AG10803 (cell line): ENCODE measurements at regions not wholly inside any gene's neighbourhood (a gene's known extent, or its start where the extent isn't known, plus 50 kb on each side); places are given as distances from the start of the nearest gene placed in this dataset.

Experiments
- DNase-seq: peaks from one replicate; pipeline ENCODE4 v3.0.0; 2010; ENCODE audit warnings: low read depth
- H3K4me3 ChIP-seq: 2 replicates; pipeline ENCODE4 v1.5.1; 2011; ENCODE audit warnings: mild to moderate bottlenecking, low read length, control low read depth
- TF ChIP-seq, protein P1 (sequence below): conservative IDR thresholded peaks from 2 replicates; pipeline ENCODE4 v1.5.1; 2011; ENCODE audit warnings: mild to moderate bottlenecking, low read length, control low read depth, inconsistent platforms

DNA sequence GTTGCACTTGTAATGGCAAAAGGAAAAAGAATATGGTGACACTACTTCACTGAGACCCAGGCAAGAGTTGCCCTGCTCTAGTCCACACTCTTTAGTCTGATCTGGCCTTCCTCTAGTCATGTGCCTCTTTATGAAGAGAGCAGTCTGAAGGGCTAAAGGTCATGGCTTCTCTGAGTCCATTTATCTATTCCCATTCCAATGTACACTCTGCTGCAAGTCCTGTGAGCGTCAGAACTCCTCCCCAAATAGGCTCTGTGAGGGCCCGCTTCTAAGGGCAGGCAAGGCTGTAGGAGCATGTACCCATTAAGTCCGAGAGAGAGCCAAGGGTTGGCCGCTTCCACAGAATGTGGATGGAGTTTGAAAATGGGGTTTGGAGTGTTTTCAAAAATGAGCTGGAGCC lies 209.3 kb downstream of the AHR start:
- no peak overlapping the region for H3K4me3 ChIP-seq
- TF ChIP-seq, protein P1, sequence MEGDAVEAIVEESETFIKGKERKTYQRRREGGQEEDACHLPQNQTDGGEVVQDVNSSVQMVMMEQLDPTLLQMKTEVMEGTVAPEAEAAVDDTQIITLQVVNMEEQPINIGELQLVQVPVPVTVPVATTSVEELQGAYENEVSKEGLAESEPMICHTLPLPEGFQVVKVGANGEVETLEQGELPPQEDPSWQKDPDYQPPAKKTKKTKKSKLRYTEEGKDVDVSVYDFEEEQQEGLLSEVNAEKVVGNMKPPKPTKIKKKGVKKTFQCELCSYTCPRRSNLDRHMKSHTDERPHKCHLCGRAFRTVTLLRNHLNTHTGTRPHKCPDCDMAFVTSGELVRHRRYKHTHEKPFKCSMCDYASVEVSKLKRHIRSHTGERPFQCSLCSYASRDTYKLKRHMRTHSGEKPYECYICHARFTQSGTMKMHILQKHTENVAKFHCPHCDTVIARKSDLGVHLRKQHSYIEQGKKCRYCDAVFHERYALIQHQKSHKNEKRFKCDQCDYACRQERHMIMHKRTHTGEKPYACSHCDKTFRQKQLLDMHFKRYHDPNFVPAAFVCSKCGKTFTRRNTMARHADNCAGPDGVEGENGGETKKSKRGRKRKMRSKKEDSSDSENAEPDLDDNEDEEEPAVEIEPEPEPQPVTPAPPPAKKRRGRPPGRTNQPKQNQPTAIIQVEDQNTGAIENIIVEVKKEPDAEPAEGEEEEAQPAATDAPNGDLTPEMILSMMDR, result no peak
- no peak for DNase-seq

DNA sequence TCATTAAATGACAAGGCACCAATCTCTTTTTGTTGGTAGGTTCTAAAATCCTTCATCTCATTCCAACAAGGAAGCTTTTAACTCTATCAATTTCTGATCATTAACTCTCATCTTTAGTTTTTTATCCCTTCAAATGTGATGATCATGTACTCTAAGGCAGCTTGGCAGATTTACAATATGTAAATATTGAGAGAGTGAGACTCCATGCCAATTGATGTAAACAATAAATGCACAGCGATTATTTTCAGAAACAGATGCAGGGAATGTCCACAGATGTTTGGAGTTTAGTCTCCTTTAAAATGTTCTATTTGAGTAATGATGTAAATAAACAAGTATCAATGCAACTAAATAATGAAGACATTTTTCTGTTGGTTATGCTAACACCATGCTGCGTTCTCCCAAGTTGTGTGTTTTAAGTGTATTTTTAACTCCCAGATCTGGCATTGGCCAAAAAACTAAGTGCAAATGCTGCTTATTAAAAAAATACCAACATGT lies 213.8 kb downstream of the AHR start:
- no peak for DNase-seq
- TF ChIP-seq, protein P1, result no peak
- no peak overlapping the region for H3K4me3 ChIP-seq

DNA sequence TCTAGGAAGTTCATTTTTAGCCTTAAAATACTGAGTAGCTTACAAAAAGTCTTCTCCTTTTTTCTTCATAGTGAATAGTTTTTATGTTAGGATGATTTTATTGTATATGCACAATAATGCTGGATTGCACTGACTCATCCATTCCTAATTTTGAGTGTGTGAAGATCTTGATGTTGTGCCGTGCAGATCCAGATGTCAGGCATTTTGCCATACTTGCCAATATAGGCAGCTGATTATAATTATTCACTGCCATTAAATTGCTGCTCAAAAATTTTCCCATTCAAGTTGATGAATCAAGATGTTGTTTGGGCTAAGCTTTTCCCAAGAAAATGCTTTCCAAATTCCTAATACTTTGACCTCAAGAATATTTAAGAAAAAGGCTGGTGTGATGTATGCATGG lies 218.3 kb downstream of the AHR start:
- TF ChIP-seq, protein P1, result no peak

DNA sequence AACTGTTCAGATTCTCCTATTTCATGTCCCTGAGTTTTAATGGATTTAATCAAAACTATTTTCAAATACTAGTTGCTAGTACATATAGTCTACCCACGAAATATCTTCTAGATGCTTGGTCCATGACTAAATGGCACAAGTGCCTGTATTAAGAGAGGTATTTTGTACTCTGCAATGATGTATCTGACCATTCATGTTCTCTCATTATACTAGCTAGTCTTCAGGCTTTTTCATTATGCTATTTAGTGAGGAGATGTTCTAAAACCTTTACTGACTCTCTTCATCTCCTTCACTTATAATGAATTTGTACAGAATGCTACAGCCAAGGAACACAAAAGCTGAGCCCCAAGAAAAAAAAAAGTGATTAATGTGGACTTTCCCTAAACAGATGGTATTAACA lies 222.5 kb downstream of the AHR start:
- TF ChIP-seq, protein P1, result no peak
- peak; percentile 58 for DNase-seq

More for the DNA sequence above, 218.3 kb downstream of the AHR start:
- peak; percentile 93 for DNase-seq
- no peak overlapping the region for H3K4me3 ChIP-seq

DNA sequence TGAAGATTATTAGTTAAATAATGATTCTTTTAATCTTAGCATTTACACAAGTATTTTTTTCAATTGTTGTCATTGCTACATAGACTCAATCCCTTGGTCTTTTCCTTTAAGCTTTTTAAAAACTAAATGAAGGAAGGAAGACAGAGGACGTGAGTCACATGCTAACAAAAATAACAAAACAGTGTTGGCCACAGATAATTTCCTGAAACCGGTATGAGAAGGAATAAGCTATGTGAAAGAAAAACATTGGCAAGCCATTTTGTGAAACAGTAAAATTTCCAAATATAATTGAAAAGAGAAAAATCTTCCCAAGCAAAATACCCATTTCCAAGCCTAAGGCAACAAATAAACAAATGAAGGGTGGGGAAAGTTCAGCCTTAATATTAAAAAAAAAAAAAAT lies 223.0 kb downstream of the AHR start:
- peak; percentile 75 for DNase-seq
- H3K4me3 ChIP-seq, result no peak overlapping the region
- TF ChIP-seq, protein P1, result no peak

More for the DNA sequence above, 222.5 kb downstream of the AHR start:
- H3K4me3 ChIP-seq, result no peak overlapping the region

DNA sequence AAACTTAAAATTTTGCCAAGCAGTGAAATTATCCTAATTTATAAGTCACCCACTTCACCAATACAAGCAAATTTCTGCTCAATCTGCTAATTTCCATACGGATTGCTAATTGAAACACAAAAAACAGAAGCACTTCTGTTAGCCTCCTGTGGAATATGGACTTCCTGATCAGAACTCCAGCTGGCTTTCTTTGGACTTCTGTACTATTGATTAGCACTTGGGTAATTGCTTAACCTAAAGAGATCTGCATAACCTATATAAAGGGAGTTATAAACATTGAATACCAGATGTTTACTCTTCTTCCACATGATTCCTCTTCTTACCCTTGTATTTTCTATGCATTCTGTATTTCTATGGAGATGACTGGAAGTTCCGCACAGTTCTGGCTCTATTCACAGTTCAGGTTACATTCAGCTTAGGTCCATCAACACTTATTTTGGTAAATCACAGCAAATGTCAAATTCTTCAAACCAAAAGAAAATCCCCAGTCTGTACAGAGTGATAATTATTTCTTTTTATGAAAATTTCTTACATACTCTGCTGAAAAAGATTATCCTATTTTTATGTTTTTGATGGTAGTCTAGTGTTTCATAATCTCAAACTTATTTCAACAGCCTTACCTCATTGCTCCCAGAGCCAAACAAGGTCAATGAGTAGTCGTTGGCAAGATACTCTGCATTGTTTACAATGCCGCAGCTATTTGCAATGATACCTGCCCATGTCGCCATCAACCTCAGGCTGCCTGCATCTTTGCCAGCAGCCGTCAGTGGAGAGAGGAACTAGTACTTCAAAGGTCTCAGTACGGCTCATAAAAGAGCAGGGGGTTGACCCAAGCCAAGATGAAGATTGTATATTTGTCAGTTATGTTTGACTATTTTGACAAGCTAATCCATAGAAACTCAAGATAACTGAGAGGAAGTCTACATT lies 225.6 kb downstream of the AHR start:
- peak; percentile 78 for DNase-seq
- TF ChIP-seq, protein P1, result no peak
- H3K4me3 ChIP-seq, result no peak overlapping the region

DNA sequence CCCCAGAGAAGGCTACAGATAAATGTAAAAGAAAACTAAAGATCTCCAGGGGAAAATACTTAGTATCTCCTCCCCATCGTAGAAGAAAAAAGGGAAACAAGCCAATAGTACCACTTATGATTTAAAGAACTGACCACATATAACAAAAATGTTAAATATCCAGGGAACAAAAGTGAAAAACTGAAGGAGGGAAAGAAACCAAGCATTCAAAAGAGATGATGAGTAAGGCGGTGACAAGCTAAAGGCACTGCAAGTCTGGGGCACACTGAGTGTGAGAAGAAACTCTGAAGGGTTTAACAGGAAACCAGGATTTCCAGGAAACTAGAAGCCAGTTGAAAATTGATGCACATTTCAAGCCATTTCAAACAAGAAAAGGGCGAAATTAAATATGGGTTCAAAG lies 226.3 kb downstream of the AHR start:
- TF ChIP-seq, protein P1, result no peak
- no peak overlapping the region for H3K4me3 ChIP-seq
- peak; percentile 67 for DNase-seq
